Keratinocyte (primary cell): ENCODE measurements at regions not wholly inside any gene's neighbourhood (a gene's known extent, or its start where the extent isn't known, plus 50 kb on each side); places are given as distances from the start of the nearest gene placed in this dataset.

ENCODE experiments used
- EZH2 ChIP-seq: IDR thresholded peaks from one replicate; pipeline ENCODE4 v1.6.1; 2012; ENCODE audit warnings: inconsistent platforms, mild to moderate bottlenecking, low read length, moderate library complexity
- TF ChIP-seq, protein P1 (sequence below), 3 experiments: IDR thresholded peaks in 1 of 3; conservative IDR thresholded peaks in 1 of 3; optimal IDR thresholded peaks in 1 of 3; 2 replicates in 2 of 3; 3 replicates in 1 of 3; pipeline versions ENCODE3 to v1.5.1; 2011; ENCODE audit warnings: low read length in 3 of 3, mild to moderate bottlenecking in 3 of 3, moderate library complexity in 2 of 3, control low read depth in 1 of 3, inconsistent platforms in 1 of 3; ENCODE audit not compliant: insufficient read depth in 2 of 3; ENCODE audit errors: extremely low read depth in 1 of 3

- TF ChIP-seq, protein P1, sequence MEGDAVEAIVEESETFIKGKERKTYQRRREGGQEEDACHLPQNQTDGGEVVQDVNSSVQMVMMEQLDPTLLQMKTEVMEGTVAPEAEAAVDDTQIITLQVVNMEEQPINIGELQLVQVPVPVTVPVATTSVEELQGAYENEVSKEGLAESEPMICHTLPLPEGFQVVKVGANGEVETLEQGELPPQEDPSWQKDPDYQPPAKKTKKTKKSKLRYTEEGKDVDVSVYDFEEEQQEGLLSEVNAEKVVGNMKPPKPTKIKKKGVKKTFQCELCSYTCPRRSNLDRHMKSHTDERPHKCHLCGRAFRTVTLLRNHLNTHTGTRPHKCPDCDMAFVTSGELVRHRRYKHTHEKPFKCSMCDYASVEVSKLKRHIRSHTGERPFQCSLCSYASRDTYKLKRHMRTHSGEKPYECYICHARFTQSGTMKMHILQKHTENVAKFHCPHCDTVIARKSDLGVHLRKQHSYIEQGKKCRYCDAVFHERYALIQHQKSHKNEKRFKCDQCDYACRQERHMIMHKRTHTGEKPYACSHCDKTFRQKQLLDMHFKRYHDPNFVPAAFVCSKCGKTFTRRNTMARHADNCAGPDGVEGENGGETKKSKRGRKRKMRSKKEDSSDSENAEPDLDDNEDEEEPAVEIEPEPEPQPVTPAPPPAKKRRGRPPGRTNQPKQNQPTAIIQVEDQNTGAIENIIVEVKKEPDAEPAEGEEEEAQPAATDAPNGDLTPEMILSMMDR (optimal IDR thresholded peaks at IDR 0.05 in 1 of 3, IDR thresholded peaks at IDR 0.05 in 1 of 3, conservative IDR thresholded peaks at IDR 0.05 in 1 of 3; ENCODE audit: extremely low read depth in 1 of 3, insufficient read depth in 2 of 3, low read length in 3 of 3) = peak; percentile 15 to 44 (median 19)
- TF ChIP-seq EZH2 = no peak
These were observed 83.2 kb upstream of the PLSCR4 start for GRCh38 chr3:146334151-146334550.
